HG03139 (cell line): ENCODE measurements at regions not wholly inside any gene's neighbourhood (a gene's known extent, or its start where the extent isn't known, plus 50 kb on each side); places are given as distances from the start of the nearest gene placed in this dataset.

ENCODE experiments used
- ATAC-seq: cut with Tn5 transposase; IDR thresholded peaks from one replicate; pipeline ENCODE4 v1.9.1; 2021; ENCODE audit not compliant: unreplicated experiment

GRCh38 chr1:82472489-82473131 is 671.9 kb downstream of the ADGRL2 start:
- no peak for ATAC-seq

GRCh38 chr1:82466891-82467290 is 666.2 kb downstream of the ADGRL2 start:
- no peak for ATAC-seq

GRCh38 chr1:82466416-82466815 is 665.7 kb downstream of the ADGRL2 start:
- no peak for ATAC-seq

GRCh38 chr1:82465024-82465423 is 664.3 kb downstream of the ADGRL2 start:
- no peak for ATAC-seq

- no peak for ATAC-seq
Observed at GRCh38 chr1:82464362-82465001, 663.7 kb downstream of the ADGRL2 start.

GRCh38 chr1:82463951-82464350 is 663.2 kb downstream of the ADGRL2 start:
- no peak for ATAC-seq

GRCh38 chr1:82462366-82462765 is 661.6 kb downstream of the ADGRL2 start:
- ATAC-seq = no peak

- no peak for ATAC-seq
Observed at GRCh38 chr1:82455342-82455741, 654.6 kb downstream of the ADGRL2 start.

GRCh38 chr1:82454431-82454830 is 653.7 kb downstream of the ADGRL2 start:
- no peak for ATAC-seq

- ATAC-seq = no peak
Observed at GRCh38 chr1:82453511-82454185, 652.9 kb downstream of the ADGRL2 start.

- no peak for ATAC-seq
Observed at GRCh38 chr1:82452096-82452495, 651.4 kb downstream of the ADGRL2 start.

- no peak for ATAC-seq
Observed at GRCh38 chr1:82451191-82451590, 650.5 kb downstream of the ADGRL2 start.

GRCh38 chr1:82449506-82450057 is 648.8 kb downstream of the ADGRL2 start:
- no peak for ATAC-seq

GRCh38 chr1:82446955-82447354 is 646.2 kb downstream of the ADGRL2 start:
- no peak for ATAC-seq

- ATAC-seq = no peak
Observed at GRCh38 chr1:82446236-82446635, 645.5 kb downstream of the ADGRL2 start.

- ATAC-seq = no peak
Observed at GRCh38 chr1:82445827-82446226, 645.1 kb downstream of the ADGRL2 start.

GRCh38 chr1:82445132-82445531 is 644.4 kb downstream of the ADGRL2 start:
- ATAC-seq = no peak

- no peak for ATAC-seq
Observed at GRCh38 chr1:82441402-82441801, 640.7 kb downstream of the ADGRL2 start.

- ATAC-seq = no peak
Observed at GRCh38 chr1:82423174-82423815, 622.6 kb downstream of the ADGRL2 start.

- no peak for ATAC-seq
Observed at GRCh38 chr1:82421782-82422181, 621.0 kb downstream of the ADGRL2 start.

- no peak for ATAC-seq
Observed at GRCh38 chr1:82420584-82420983, 619.9 kb downstream of the ADGRL2 start.

GRCh38 chr1:82411605-82412004 is 610.9 kb downstream of the ADGRL2 start:
- no peak for ATAC-seq
